Skeletal muscle cell (primary cell): ENCODE measurements at regions not wholly inside any gene's neighbourhood (a gene's known extent, or its start where the extent isn't known, plus 50 kb on each side); places are given as distances from the start of the nearest gene placed in this dataset.
"Not testable (repeated sequence)": the region's sequence is repeated elsewhere in the genome, so short reads cannot be mapped to it uniquely, and the experiment has no call there.

Experiments
- DNase-seq: peaks from one replicate; pipeline ENCODE4 v3.0.0-alpha.2; 2010; ENCODE audit warnings: low read depth
- H3K4me3 ChIP-seq: 2 replicates; pipeline ENCODE4 v1.5.1; 2011; ENCODE audit warnings: low read depth, mild to moderate bottlenecking, control low read depth, low read length, moderate library complexity

DNA sequence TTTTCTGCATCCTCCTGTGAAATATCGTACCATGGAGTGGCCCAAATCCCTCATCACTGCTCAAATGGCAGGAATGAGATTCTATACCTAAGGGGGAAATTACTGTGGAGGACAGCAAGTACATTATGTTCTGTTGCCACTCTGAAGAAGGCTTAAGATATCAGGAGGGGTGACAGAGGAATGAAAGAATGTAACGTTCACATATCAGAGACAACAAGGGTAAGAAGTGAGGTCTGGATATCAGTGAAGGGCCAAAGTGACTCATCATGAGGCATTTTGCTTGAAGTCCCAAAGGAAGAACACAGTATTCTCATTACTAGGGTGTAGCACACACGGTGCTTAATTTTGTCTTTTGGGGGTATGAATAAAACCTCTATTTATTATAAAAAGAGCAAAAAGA, 71.5 kb upstream of the SLC13A1 start:
- no peak overlapping the region for H3K4me3 ChIP-seq
- DNase-seq = peak; percentile 52

DNA sequence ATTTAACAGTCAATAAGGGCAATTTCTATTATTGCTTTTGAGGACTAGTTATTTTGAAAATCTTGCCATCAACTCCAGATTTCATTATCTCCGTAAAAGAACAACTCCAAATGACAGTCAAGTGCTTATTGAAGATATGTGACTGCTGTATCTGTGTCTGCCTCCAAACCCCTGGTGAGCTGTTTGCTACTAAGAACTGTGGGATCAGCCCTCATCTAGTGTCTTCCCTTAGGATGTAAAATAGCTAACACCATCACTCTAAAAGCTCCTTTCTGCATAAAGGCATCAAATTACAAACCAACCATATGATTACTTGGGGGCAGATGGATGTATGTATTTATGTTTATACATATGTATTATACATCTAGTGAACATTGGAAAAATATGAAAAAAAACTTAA, 70.8 kb upstream of the SLC13A1 start:
- DNase-seq = no peak
- no peak overlapping the region for H3K4me3 ChIP-seq

DNA sequence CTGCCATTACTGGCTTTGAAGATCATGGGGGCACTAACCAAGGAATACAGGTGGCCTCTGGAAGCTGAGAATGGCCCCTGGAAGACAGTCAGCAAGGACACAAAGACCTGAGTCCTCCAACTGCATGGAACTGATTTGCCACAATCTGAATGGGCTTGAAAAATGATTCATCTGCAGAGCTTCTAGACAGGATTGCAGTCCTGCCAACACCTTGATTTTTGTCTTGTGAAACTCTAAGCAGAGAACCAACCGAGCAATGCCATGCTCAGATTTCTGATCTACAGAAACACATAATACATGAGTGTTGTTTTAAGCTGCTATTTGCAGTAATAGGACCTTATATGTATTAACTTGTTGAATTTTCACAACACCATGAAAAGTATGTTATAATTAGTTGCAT, 66.1 kb upstream of the SLC13A1 start:
- no peak overlapping the region for H3K4me3 ChIP-seq
- DNase-seq = no peak

- DNase-seq = not testable (repeated sequence)
These were observed 65.1 kb upstream of the SLC13A1 start for GRCh38 chr7:123264820-123265219.

GRCh38 chr7:123260428-123260960, 60.7 kb upstream of the SLC13A1 start:
- no peak overlapping the region for H3K4me3 ChIP-seq
- DNase-seq = no peak

More at GRCh38 chr7:123264820-123265219, 65.1 kb upstream of the SLC13A1 start:
- H3K4me3 ChIP-seq = not testable (repeated sequence)

DNA sequence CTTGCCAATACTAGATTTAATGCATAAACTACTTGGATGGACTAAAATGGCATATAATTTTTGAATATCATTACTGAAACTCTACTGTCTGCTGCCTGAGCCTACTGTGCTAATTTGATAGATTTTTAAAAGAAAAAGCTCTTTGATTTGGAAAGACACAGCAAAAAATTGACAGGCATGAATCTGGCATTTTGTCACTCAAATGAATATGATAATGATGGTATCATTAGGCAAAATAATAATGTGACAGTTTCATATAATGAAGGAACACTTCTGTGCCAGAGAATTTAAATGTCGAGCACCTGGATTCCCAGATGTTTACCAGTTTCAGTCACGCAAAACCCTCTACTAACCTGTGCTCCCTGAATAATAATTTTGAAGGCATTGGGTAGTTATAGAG, 60.0 kb upstream of the SLC13A1 start:
- no peak overlapping the region for H3K4me3 ChIP-seq
- no peak for DNase-seq
